EL (cell line): ENCODE measurements at regions not wholly inside any gene's neighbourhood (a gene's known extent, or its start where the extent isn't known, plus 50 kb on each side); places are given as distances from the start of the nearest gene placed in this dataset.
A peak's percentile ranks its signal among the peaks of the same experiment; 100 is the strongest.

Source experiments
- DNase-seq: peaks from one replicate; pipeline ENCODE4 v3.0.0-alpha.2; 2016

DNA sequence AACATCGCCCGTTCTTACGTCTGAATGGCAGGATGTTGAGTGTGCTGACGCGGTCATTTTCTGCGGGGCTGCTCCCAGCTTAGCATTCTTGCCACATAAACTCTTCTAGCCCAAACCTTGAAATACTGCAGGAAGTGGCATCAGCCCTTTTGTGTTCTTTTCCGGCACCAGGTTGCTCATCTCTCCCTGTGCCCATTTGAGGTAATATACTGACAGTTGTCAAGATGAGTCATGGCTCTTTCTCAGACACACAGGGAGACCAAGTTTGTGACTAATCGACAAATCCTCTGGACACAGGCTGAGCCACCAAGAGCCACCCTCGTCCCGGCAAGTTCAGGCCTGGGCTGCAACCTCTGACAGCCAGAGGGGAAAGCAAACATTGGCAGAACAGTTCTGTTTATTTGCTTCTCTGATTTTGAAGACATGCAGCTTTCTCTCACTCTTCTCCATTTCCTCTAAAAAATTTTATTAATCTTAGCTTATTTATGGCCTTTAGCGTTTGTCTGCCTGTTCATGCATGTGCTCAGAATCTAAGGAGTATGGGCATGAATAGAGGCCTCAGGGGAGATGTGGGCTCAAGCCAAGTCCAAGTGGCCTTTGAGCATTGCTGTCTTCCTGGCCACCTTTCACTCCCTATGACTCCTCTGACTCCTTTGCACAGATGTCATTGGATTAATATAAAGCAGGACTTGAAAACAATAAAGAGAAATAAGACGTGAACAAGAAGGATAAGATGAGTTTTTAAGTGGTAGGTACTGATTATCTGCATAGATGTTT is 328.2 kb upstream of the JAG1 start:
- peak; percentile 93 for DNase-seq

DNA sequence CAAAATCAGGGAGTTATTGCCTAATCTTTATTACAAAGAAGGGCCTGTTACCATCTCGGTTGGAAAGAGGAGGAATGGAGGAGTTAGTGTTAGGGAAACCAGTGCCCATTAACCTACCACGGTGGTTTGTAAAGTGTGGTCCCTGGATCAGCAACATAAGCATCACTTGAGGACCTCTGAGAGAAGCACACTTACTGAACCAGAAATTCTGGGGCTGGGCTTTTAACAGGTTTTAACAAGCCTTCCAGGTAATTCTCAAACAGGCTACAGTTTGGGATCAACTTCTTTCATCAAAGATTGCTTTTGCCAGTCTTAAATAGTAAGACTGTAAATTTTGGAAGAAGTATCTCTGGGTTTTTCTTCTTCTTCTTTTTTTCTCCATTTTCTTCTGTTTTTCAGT is 329.5 kb upstream of the JAG1 start:
- no peak for DNase-seq

DNA sequence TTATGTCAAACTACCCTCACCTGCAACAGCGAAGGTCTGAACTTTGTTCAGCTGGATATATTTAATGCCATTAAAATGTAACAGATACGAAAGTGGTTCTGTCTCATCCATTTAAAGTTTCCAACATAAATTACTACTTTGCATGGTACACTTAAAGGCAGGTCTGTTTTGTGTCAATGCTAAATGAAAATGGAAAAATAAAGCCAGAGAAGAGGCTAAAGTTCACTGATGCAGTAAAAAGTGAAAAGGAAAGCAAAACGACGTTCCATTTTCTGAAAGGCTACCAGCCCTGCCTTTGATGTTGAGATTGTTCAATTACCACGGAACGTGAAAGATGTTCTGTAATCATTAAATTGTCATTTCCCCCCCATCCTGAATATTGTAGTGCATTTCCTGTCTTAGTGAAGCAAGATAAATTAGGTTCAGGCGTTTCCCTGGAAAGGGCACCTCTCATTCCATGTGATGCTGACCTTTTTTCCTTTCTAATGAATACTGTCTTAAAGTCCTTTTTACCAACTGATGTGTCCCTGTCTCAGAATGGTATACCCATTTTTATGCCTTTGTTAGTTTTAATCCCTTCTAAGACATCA is 334.7 kb upstream of the JAG1 start:
- DNase-seq = no peak

DNA sequence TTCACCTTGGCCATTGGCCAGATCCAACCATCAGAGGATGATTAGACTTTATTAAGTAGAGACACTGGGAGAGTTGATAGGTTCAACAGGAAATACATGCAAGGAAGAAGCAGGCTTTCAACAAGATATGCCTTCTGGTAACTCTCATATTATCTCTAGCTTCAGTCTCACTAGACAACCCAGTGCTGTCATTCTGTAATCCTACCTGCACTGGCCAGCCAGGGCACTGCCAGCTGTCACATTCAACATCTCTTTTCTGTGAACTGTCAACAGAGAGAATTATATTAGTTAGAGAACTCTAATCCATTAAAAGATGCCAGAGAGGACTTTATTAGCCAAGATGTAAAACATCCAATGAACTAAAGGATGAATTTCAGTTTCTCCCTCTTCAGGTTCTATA is 337.9 kb upstream of the JAG1 start:
- no peak for DNase-seq

DNA sequence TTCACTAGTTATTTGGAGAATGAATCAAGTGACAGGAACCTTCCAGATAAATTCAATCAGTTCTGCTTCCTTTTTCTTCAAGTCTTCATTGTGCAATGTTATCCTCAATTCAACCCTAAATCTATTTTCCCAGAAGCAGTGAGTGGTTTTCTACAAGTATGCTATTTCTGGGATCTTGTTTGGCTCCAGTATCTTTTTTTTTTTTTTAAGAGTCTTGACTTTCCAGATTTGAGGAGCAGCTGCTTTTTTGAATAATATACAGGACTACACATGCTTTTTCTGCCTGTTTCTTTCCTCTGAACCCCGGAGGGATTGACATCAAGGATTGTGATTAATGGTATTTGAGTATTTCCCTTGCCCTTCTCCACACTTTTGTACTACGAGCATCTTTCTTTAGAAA is 339.2 kb upstream of the JAG1 start:
- no peak for DNase-seq

DNA sequence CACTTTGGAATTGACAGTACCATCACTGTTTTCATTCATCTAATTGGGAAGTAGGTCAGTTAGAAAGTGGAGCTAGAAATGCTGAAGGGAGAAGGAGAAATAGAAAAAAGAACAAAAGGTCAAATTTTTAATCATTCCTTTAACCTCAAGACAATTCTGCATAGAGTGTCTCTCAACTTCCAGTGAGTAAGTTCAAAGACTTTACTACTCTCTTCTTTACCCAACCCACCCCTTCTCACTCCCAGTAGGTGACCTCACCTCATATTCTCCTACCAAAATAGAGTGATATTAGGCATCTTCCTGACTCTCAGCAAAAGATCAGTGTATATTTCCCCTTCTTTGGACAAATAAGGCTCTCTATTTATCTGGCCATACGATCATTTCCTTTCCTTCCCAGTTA is 340.0 kb upstream of the JAG1 start:
- no peak for DNase-seq

DNA sequence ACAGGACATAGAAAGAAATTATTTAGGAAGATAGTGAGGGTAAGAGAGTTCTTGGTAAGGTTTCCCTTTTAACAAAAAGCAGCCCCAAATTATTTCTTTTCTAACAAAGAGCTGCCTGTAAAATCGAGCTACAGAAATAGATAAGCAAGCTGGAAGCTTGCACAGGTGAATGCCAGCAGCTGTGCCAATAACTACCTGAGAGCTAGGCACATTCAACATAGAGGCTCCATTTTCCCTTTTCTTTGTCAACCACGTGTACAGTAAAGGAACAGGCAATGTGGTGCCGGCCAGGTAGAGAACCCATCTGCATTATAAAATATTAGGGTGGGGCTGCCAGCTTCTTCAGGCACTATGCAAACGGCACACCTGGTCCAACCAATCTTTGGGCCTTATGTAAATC is 341.6 kb upstream of the JAG1 start:
- DNase-seq = no peak

DNA sequence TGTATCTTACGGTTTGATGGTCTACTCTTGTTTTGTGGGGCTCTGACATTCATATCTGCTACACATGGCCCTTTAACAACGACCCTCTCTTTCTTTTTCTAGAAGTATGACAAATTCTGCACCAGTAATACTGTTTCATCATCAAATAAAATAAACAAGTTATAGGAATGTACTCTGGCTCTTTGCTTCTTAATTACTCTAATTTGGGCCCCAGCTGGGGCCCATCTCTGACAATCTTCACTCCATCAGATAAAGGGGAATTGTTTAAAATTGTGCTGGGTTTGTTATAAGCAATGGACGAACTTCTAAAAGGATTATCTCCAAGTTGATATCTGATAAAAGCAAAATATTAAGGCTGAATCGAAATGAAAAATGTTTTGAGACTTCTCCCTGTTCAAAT is 343.6 kb upstream of the JAG1 start:
- DNase-seq = no peak

DNA sequence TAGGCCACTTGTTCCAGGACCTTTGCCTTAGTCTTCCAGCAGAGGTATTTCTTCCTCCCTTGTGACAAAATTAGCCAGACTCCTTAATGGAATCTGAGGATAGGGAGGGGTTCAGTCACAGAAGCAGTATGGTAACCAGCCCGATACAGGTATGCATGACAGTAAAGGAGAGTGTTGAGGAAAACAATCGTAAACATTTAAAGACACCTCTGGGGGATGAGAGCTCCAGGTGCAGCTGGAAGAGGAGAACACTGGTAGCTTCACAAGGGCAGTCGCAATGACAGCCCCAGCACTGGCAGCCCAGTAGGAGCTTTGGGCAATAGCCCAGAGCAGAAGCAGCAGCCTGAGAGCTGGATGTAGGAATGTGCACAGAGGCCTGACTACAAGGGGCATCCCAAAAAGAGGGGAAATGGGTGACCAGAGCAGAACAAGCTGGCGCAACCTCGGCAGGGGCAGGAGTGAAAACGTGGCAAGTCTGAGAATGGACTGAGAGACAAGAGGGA is 344.9 kb upstream of the JAG1 start:
- DNase-seq = no peak

DNA sequence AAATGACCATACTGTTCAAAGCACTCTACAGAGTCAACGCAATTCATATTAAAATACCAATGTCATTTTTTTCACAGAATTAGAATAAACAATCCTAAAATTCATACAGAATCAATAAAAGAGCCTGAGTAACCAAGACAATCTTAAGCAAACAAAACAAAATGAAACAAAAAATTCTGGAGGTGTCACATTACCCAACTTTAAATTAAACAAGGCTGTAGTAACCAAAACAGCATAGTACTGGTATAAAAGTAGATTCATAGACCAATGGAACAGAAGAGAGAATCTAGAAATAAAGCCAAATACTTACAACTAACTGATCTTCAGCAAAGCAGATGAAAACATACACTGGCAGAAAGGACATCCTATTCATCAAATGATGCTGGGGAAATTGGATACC is 346.9 kb upstream of the JAG1 start:
- DNase-seq = no peak

DNA sequence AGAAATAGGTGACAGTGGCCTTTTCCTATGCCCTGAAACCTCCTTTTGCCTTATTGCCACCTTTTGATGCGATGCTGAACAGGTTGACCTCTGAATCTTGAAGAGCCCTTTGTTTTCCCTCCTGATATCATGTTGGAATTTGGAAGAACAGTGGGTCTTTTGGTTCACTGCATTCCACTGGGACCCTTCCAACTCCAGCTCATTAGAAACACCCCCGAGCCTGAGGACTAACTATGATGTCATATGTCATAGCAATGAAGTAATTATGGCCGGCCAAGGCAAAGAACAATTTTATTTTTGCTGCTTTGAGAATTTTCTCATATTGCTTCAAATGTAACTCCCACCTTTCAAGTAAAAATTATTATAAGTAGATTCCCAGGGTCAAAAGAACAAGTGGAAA is 353.4 kb upstream of the JAG1 start:
- DNase-seq = no peak

DNA sequence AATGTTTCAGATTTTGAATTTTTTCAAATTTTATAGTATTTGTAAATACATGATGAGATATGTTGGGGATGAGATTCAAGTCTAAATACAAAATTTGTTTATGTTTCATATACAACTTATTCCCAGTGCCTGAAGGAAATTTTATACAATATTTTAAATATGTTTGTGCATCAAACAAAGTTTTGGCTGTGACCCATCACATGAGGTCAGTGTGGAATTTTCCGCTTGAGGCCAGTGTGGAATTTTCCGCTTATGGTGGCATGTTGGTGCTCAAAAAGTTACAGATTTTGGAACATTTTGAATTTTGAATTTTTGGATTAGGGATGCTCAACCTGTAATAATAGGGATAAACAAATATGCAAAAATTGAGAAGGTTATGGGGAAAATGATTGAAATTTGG is 356.6 kb upstream of the JAG1 start:
- DNase-seq = no peak

DNA sequence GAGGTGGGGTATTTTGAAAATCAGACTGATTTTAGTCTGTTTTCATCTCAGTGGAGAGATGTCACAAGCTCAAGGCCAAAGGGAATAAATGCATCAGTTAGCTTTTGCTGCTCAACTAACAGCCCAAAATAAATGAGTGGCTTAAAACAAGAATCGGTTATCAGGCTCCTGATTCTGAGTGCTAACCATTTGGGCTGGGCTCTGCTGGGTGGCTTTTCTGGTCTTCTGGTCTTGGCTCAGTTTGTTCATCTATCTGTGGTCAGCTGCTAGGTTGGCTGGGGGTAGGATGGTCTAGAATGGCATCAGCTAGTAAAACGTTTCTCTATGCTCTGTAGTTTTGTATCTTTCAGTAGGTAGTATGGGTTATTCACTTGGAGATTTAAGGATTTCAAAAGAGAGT is 357.5 kb upstream of the JAG1 start:
- no peak for DNase-seq

DNA sequence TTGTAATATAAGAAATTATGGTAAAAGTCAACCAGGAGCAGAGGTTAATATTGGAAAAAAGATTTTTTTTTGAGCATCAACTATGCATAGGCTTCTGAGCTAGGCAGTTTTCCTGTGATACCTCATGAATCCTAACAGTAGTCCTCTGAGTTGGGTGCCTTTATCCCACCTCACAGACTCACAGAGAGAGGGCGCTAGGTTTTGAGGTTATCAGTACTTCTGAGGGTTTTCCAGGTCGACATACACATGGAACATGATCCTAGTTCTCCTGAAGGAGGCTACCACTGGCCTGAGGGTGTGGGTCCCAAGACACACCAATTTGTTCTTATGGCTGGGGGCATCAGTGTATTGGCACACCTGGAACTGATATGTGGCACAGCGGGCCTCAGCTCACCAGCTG is 358.8 kb upstream of the JAG1 start:
- DNase-seq = no peak

DNA sequence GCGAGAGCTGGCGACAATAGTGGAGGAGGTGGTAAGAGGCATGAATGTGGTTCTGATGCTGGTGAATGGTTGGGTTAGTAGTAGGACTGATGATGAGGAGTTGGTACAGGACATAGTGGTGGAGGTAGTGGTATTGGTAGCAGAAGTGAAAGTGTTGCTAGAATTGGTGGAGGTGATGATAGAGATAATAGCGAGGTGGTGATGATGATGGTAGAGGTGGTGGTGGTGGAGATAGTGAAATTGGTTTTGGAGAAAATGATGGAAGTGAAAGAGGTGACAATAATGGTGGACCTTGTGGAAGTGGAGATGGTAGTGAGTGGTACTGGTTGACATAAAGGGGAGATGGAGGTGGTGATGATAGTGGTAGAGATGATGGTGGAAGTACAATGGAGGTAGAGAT is 360.2 kb upstream of the JAG1 start:
- DNase-seq = no peak

DNA sequence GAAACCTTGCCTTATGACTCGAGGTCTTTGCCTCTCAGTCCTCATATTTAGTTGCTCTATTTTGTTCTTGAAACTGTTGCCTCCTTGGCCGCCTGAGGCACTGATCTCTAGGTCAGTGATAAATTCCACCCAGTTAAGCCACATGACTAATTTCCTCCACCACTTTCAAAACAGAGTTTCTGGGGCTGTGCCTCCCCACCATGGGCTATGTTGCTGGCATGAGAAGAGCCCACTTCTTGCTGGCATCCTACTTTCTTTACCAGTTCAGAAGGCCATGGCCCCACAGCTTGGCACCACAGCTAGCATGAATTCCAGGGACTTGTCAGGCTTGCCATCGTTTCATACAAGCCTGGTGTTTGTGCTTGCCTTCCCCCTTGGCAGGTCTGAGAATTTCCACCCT is 361.4 kb upstream of the JAG1 start:
- peak; percentile 65 for DNase-seq

DNA sequence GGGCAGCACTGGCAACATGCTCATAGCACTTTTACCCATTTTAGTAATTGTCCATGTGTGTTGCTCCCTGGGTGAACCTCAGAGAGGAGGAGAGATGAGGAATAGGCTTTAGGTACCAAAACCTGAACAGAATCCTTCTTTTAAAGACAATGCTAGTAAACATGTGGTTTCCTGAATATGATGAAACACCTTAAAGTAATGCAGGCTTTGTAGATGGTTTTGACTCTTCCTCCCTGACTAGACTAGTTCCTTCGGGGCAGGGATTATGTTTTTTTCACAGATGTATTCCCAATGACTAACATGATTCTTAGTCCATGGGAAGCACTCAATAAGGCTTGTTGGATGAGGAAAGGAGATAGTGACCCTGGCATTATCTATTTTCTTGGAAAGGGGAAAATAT is 367.6 kb upstream of the JAG1 start:
- DNase-seq = peak; percentile 50

DNA sequence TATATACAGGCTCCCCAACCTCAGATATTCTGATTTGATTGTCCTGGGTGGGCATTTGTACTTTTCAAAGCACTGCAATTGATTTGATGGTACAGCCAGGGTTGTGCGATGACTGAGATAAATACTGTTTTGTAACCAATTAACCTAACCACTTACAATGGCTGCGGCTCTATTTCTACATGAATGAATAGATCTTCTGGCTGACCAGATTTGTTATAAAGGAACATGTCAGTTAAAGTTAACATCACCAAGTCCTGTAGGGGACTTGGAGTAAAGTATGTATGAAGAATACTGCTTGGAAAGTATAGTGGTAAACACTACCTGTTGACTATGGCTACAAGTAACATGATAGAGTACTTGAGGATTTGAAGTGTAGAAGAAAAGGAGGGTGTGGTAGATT is 369.2 kb upstream of the JAG1 start:
- DNase-seq = no peak

DNA sequence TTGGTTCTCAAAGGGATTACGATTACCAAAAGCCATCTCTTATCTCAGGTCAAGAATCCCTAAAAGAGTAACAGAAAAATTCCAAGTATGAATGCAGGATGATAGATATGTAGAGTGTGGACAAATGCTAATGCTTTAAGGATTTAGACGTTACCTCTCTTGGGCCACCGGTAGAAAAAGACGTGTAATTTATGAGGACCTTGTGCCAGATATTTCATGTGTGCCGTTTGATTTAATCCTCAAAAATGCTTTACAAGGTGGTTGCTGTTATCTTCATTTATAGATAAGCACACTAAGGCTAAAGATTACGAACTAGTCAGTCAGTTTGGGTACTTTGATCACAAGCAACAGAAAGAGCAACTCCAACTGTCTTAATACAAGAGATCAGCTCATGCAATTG is 370.8 kb upstream of the JAG1 start:
- DNase-seq = no peak

DNA sequence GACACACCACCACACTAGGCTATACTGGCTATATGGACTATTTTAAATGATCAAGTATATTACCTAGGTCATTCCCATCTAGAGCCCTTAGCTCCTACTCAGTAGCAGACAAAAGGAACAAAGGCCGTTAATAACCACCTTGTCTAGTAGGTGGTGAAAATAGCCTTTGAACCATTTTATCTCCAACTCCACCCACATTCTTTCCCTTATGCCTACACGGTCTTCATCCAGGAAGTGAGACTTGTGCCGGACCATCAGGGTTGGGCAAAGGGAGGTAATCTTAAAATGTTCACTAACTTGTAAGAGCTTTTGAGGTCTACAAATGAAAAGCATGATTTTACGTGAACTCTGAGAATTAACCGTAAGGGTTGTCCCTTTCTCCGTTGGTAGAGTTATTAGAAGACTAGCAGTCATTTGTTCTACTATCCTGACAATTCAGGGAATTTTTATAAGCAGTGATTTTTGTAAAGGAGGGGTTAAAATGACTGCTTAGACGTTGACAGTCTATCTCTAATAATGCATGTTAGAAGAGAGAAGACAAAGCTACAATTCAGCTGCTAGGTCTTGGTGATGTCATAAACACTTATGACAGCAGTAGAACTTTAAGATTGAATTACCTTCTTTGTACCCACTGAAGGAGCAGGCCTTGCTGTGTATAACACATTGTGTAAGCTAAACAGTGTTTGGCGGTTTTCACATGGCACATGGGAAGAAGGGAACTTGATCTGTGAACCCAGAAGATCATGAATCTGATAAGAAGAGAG is 371.8 kb upstream of the JAG1 start:
- no peak for DNase-seq

DNA sequence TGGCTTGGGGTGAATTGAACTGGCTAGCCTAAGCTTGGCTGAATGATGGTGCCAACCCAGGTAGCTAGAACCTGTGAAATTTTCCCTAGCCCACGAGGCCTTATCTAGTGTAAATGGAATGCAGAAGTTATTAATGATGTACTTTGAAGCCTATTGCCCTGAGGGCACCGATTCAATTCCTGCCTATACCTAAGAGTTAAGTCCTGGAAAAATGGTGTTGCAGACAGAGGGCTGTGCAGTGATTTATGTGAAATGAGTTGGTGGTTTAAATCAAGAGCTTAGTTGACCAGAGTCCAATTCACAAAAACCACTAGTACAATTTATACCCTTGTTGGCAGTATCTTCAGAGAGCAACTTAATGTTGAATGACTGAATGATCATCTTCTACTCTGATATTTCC is 373.8 kb upstream of the JAG1 start:
- peak; percentile 56 for DNase-seq

DNA sequence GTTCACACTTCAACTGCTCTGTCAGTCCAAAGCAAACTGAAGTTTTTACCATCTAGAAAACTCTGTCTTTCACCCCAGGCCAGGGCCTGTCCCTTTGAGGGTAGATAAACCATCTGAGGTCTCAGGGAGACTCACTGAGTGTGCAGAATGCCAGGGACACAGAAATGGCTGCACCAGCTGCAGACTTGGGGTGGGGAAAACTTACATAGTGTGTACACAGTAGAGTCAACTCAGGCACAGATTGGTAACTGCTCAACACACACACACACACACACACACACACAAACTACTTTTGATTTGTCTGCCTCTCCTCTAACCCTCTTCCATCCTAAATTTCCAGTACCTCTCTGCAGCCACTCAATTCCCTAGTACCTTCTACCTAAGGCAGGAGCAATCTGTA is 374.9 kb upstream of the JAG1 start:
- DNase-seq = no peak

DNA sequence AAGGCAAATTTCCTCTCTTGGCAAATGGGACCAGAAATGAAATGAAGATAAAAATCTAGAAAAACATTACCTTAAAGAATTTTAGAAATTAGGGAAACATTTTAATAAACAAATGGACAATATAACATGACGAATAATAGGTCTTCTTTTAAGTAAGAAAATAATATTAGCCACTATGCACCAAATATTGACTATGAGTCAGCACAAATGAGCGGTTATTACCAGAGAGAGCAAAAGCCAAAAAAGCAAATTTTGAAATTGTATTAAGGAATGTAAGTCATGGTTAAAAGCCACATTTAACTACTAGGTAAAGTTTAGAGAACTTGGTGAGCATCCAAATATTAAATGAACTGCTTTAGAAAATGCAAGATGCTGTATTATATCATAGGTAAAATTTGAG is 376.6 kb upstream of the JAG1 start:
- DNase-seq = no peak

DNA sequence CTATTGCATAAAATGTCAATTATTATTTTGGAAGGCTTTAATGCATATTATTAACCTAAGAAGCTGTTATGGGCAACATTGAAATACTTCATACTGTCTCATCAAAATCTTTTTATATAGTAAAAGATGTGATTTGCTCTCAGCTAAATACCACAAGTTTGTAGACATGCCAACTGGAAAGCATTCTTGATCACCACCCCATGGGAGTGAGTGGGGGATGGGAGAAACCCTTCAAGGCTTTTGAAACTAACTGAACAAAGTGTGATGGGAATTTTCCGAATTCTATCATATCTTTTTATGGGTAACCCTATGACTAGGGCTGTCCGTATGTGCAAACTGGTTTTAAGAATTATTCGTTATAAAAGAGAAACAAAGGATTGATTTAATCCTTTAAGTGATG is 377.3 kb upstream of the JAG1 start:
- no peak for DNase-seq
